ENCODE measurements at regions not wholly inside any gene's neighbourhood (a gene's known extent, or its start where the extent isn't known, plus 50 kb on each side); places are given as distances from the start of the nearest gene placed in this dataset.

- no peak for TF ChIP-seq POLR2A (IDR thresholded peaks at IDR 0.05)
- no peak for TF ChIP-seq POLR2AphosphoS5 (IDR thresholded peaks at IDR 0.05)
- no peak for TF ChIP-seq CTCF (IDR thresholded peaks at IDR 0.05)
- TF ChIP-seq EP300 (IDR thresholded peaks at IDR 0.05), result no peak
These were observed 330.8 kb downstream of the NPHP4 start for GRCh38 chr1:5661196-5662085.
